PC-9 (cell line): ENCODE measurements at regions not wholly inside any gene's neighbourhood (a gene's known extent, or its start where the extent isn't known, plus 50 kb on each side); places are given as distances from the start of the nearest gene placed in this dataset.

Experiments used
- BruUV-seq: library from RNA; stranded (reverse); fragments of 400-500 nt; replicated peaks from 2 replicates; lab custom pipeline; 2021; lab: Mats Ljungman, UMichigan
- CTCF ChIA-PET: fragments of 300-600 bp; sonication (Branson Sonifier 250); formaldehyde crosslinking; loops from one replicate; lab custom pipeline; 2022; ENCODE audit warnings: antibody characterized with exemption; lab: Charles Lee
- POLR2A ChIA-PET: fragments of 300-600 bp; sonication (Branson Sonifier 250); formaldehyde crosslinking; loops from one replicate; lab custom pipeline; 2022; ENCODE audit warnings: antibody characterized with exemption; ENCODE audit not compliant: unreplicated experiment; lab: Charles Lee
- DNase-seq, 2 experiments: peaks; one replicate each; pipeline versions ENCODE4 v3.0.0 to v3.0.0-alpha.2; 2015 to 2022; ENCODE audit warnings: mixed read lengths in 1 of 2
- H2AFZ ChIP-seq: fragments of 200-600 bp; sonication (generic); 2 replicates; pipeline ENCODE4 v1.8.1; 2017; ENCODE audit warnings: antibody characterized with exemption
- H3F3A ChIP-seq: fragments of 200-600 bp; sonication (generic); 2 replicates; pipeline ENCODE4 v1.8.1; 2017; ENCODE audit warnings: antibody characterized with exemption, mild to moderate bottlenecking, low read depth; ENCODE audit not compliant: insufficient read depth
- H3K27ac ChIP-seq: fragments of 200-600 bp; sonication (generic); 2 replicates; pipeline ENCODE4 v1.6.1; 2016; ENCODE audit warnings: mixed run types
- H3K27me3 ChIP-seq: fragments of 200-600 bp; sonication (generic); 2 replicates; pipeline ENCODE4 v1.6.1; 2016; ENCODE audit warnings: low read depth, mixed run types; ENCODE audit not compliant: insufficient read depth
- H3K36me3 ChIP-seq: fragments of 200-600 bp; sonication (generic); 2 replicates; pipeline ENCODE4 v1.6.1; 2016; ENCODE audit warnings: low read depth, mixed run types
- H3K4me1 ChIP-seq: fragments of 200-600 bp; sonication (generic); replicated peaks from 2 replicates; pipeline ENCODE4 v1.6.1; 2016; ENCODE audit warnings: mixed run types; ENCODE audit not compliant: insufficient read depth
- H3K4me2 ChIP-seq: fragments of 200-600 bp; sonication (generic); 2 replicates; pipeline ENCODE4 v1.6.1; 2017; ENCODE audit warnings: mixed run types
- H3K4me3 ChIP-seq: fragments of 200-600 bp; sonication (generic); 2 replicates; pipeline ENCODE4 v1.6.1; 2016; ENCODE audit warnings: mixed run types
- H3K79me2 ChIP-seq: fragments of 200-600 bp; sonication (generic); 2 replicates; pipeline ENCODE4 v1.6.1; 2017; ENCODE audit warnings: low read depth, mixed run types
- H3K9me2 ChIP-seq: fragments of 200-600 bp; sonication (generic); 2 replicates; pipeline ENCODE4 v1.8.1; 2017; ENCODE audit warnings: mild to moderate bottlenecking; ENCODE audit not compliant: insufficient read depth
- H3K9me3 ChIP-seq: fragments of 200-600 bp; sonication (generic); 2 replicates; pipeline ENCODE4 v1.8.1; 2016; ENCODE audit warnings: low read depth; ENCODE audit not compliant: insufficient read depth
- H4K20me1 ChIP-seq: fragments of 200-600 bp; sonication (generic); 2 replicates; pipeline ENCODE4 v1.8.1; 2017; ENCODE audit not compliant: insufficient read depth
- CTCF ChIP-seq: fragments of 200-600 bp; sonication (generic); conservative IDR thresholded peaks from 2 replicates; pipeline ENCODE4 v1.6.1; 2017; ENCODE audit warnings: mixed run types, antibody characterized with exemption, mild to moderate bottlenecking, moderate library complexity
- EZH2 ChIP-seq: fragments of 200-600 bp; sonication (generic); IDR thresholded peaks from 2 replicates; pipeline ENCODE4 v1.8.0; 2017; ENCODE audit warnings: antibody characterized with exemption, low read depth
- intact Hi-C: fragments of 100-400 bp; cut with micrococcal nuclease; formaldehyde crosslinking; loops from one replicate; pipeline ENCODE4 v1.10.0; 2022; ENCODE audit not compliant: unreplicated experiment

- intact Hi-C loops = no loop called here
- H4K20me1 ChIP-seq = no peaks in the 10 kb centered on the region
- H3K4me3 ChIP-seq = no peak overlapping the region
- H3K9me2 ChIP-seq = no peaks in the 10 kb centered on the region
- H3K27ac ChIP-seq = no peak overlapping the region
- H2AFZ ChIP-seq = no peak overlapping the region
- no peak for DNase-seq
- no peaks in the 10 kb centered on the region for H3F3A ChIP-seq
- ChIA-PET POLR2A (no interaction called here), CTCF (no interaction called here)
- H3K4me1 ChIP-seq = no peaks in the 10 kb centered on the region
- H3K27me3 ChIP-seq = no peaks in the 10 kb centered on the region
- TF ChIP-seq CTCF (no peak), EZH2 (no peak)
- no peak overlapping the region for H3K4me2 ChIP-seq
- H3K79me2 ChIP-seq = no peaks in the 10 kb centered on the region
- H3K36me3 ChIP-seq = no peaks in the 10 kb centered on the region
- H3K9me3 ChIP-seq = no peaks in the 10 kb centered on the region
- no TSS peak for BruUV-seq
Measured at GRCh38 chr14:97002454-97002853, 205.3 kb downstream of the VRK1 start.

GRCh38 chr14:97005934-97006333, 208.8 kb downstream of the VRK1 start:
- H3K27me3 ChIP-seq = no peaks in the 10 kb centered on the region
- H3K79me2 ChIP-seq = no peaks in the 10 kb centered on the region
- no peaks in the 10 kb centered on the region for H3K36me3 ChIP-seq
- no peak overlapping the region for H3K4me3 ChIP-seq
- intact Hi-C loops = no loop called here
- H4K20me1 ChIP-seq = no peaks in the 10 kb centered on the region
- no TSS peak for BruUV-seq
- H3F3A ChIP-seq = no peaks in the 10 kb centered on the region
- H3K9me2 ChIP-seq = no peaks in the 10 kb centered on the region
- H2AFZ ChIP-seq = no peak overlapping the region
- H3K4me2 ChIP-seq = no peak overlapping the region
- POLR2A ChIA-PET = no interaction called here
- H3K27ac ChIP-seq = no peak overlapping the region
- H3K9me3 ChIP-seq = no peaks in the 10 kb centered on the region
- no peak for TF ChIP-seq CTCF
- no peak for TF ChIP-seq EZH2
- CTCF ChIA-PET = no interaction called here
- no peak for DNase-seq
- no peaks in the 10 kb centered on the region for H3K4me1 ChIP-seq

- TF ChIP-seq EZH2 = no peak
- intact Hi-C loops = no loop called here
- no peaks in the 10 kb centered on the region for H3K27me3 ChIP-seq
- DNase-seq = no peak
- BruUV-seq = no TSS peak
- H3K4me3 ChIP-seq = no peak overlapping the region
- H2AFZ ChIP-seq = no peak overlapping the region
- H3K4me2 ChIP-seq = no peak overlapping the region
- POLR2A ChIA-PET = no interaction called here
- no peak overlapping the region for H3K27ac ChIP-seq
- H3F3A ChIP-seq = no peaks in the 10 kb centered on the region
- H3K9me3 ChIP-seq = no peaks in the 10 kb centered on the region
- H3K4me1 ChIP-seq = no peaks in the 10 kb centered on the region
- H3K9me2 ChIP-seq = no peaks in the 10 kb centered on the region
- H3K36me3 ChIP-seq = no peaks in the 10 kb centered on the region
- no peaks in the 10 kb centered on the region for H3K79me2 ChIP-seq
- CTCF ChIA-PET = no interaction called here
- no peaks in the 10 kb centered on the region for H4K20me1 ChIP-seq
Measured at GRCh38 chr14:97010491-97011160, 213.4 kb downstream of the VRK1 start.

GRCh38 chr14:97013878-97014277, 216.7 kb downstream of the VRK1 start:
- no peaks in the 10 kb centered on the region for H3K36me3 ChIP-seq
- no TSS peak for BruUV-seq
- no peaks in the 10 kb centered on the region for H3K9me2 ChIP-seq
- TF ChIP-seq EZH2 (no peak), CTCF (no peak)
- DNase-seq = no peak
- no peak overlapping the region for H3K4me2 ChIP-seq
- no peaks in the 10 kb centered on the region for H3K79me2 ChIP-seq
- POLR2A ChIA-PET = no interaction called here
- no peaks in the 10 kb centered on the region for H4K20me1 ChIP-seq
- CTCF ChIA-PET = no interaction called here
- intact Hi-C loops = no loop called here
- no peak overlapping the region for H3K27ac ChIP-seq
- no peak overlapping the region for H2AFZ ChIP-seq
- no peaks in the 10 kb centered on the region for H3K9me3 ChIP-seq
- no peaks in the 10 kb centered on the region for H3K27me3 ChIP-seq
- H3F3A ChIP-seq = no peaks in the 10 kb centered on the region
- no peaks in the 10 kb centered on the region for H3K4me1 ChIP-seq
- no peak overlapping the region for H3K4me3 ChIP-seq
